CD14-positive monocyte (primary cell): ENCODE measurements at regions not wholly inside any gene's neighbourhood (a gene's known extent, or its start where the extent isn't known, plus 50 kb on each side); places are given as distances from the start of the nearest gene placed in this dataset.

ENCODE experiments used
- DNase-seq, 3 donors: peaks; one replicate each; pipeline ENCODE4 v3.0.0-alpha.2; 2011 to 2022
- H2AFZ ChIP-seq: 2 replicates; pipeline ENCODE4 v1.6.0; 2012; ENCODE audit warnings: mild to moderate bottlenecking, low read depth, low read length, inconsistent platforms; ENCODE audit not compliant: insufficient read depth, poor library complexity, severe bottlenecking
- H3K27ac ChIP-seq, 2 donors: 1 replicate in 1 of 2; 2 replicates in 1 of 2; pipeline ENCODE4 v1.5.1; 2012 to 2013; ENCODE audit warnings: low read length in 2 of 2, control low read depth in 1 of 2, inconsistent platforms in 1 of 2, low read depth in 1 of 2, mild to moderate bottlenecking in 1 of 2
- H3K27me3 ChIP-seq, 2 donors: one replicate each; pipeline versions ENCODE4 v1.6.0 to v1.6.1; 2011 to 2013; ENCODE audit warnings: low read length in 2 of 2; ENCODE audit not compliant: control insufficient read depth in 2 of 2, insufficient read depth in 2 of 2
- H3K36me3 ChIP-seq, 2 donors: replicated peaks in 1 of 2; 1 replicate in 1 of 2; 2 replicates in 1 of 2; pipeline versions ENCODE4 v1.5.1 to v1.6.1; 2012 to 2013; ENCODE audit warnings: low read length in 2 of 2, control low read depth in 1 of 2, inconsistent platforms in 1 of 2, mild to moderate bottlenecking in 1 of 2; ENCODE audit not compliant: insufficient read depth in 2 of 2, control insufficient read depth in 1 of 2
- H3K4me1 ChIP-seq, 2 donors: 1 replicate in 1 of 2; 2 replicates in 1 of 2; pipeline versions ENCODE4 v1.5.1 to v1.6.1; 2012 to 2013; ENCODE audit warnings: low read length in 2 of 2, control low read depth in 1 of 2, inconsistent platforms in 1 of 2, mild to moderate bottlenecking in 1 of 2, moderate library complexity in 1 of 2; ENCODE audit not compliant: insufficient read depth in 2 of 2, control insufficient read depth in 1 of 2
- H3K4me2 ChIP-seq: replicated peaks from 2 replicates; pipeline ENCODE3; 2012; ENCODE audit warnings: low read length, moderate library complexity, mild to moderate bottlenecking; ENCODE audit not compliant: poor library complexity, severe bottlenecking; ENCODE audit errors: extremely low read depth
- H3K4me3 ChIP-seq, 3 experiments: fragments of 200-600 bp in 1 of 3; sonication (generic) in 1 of 3; replicated peaks in 1 of 3; 1 replicate in 2 of 3; 2 replicates in 1 of 3; pipeline ENCODE4 v1.5.1; 2011 to 2013; ENCODE audit warnings: low read length in 3 of 3, mild to moderate bottlenecking in 3 of 3, control low read depth in 2 of 3, low read depth in 2 of 3, inconsistent platforms in 1 of 3, moderate library complexity in 1 of 3
- H3K79me2 ChIP-seq: 2 replicates; pipeline ENCODE4 v1.6.0; 2012; ENCODE audit warnings: mild to moderate bottlenecking, control low read depth, inconsistent platforms, low read length, moderate library complexity; ENCODE audit not compliant: insufficient read depth
- H3K9ac ChIP-seq: 2 replicates; pipeline ENCODE4 v1.6.0; 2017; ENCODE audit warnings: low read length, mild to moderate bottlenecking; ENCODE audit not compliant: insufficient read depth, poor library complexity, severe bottlenecking
- H3K9me3 ChIP-seq, 2 donors: replicated peaks in 1 of 2; 1 replicate in 1 of 2; 2 replicates in 1 of 2; pipeline versions ENCODE4 v1.5.1 to v1.6.1; 2012 to 2013; ENCODE audit warnings: low read length in 2 of 2, control low read depth in 1 of 2; ENCODE audit not compliant: control insufficient read depth in 1 of 2, insufficient read depth in 1 of 2
- H4K20me1 ChIP-seq: 2 replicates; pipeline ENCODE4 v1.6.0; 2012; ENCODE audit warnings: mild to moderate bottlenecking, low read length, control low read depth, moderate library complexity; ENCODE audit not compliant: insufficient read depth
- H3K27ac Mint-ChIP-seq, 7 donors: one replicate each; pipeline ENCODE4 v1.8.0; 2020; ENCODE audit warnings: mild to moderate bottlenecking in 7 of 7, mixed read lengths in 7 of 7, moderate library complexity in 6 of 7, inconsistent platforms in 2 of 7
- H3K27me3 Mint-ChIP-seq, 3 donors: one replicate each; pipeline ENCODE4 v1.8.0; 2021 to 2022; ENCODE audit warnings: low read depth in 3 of 3, mild to moderate bottlenecking in 3 of 3, mixed read lengths in 3 of 3, moderate library complexity in 3 of 3, inconsistent platforms in 1 of 3
- H3K36me3 Mint-ChIP-seq, 2 donors: one replicate each; pipeline ENCODE4 v1.8.0; 2020; ENCODE audit warnings: mixed read lengths in 2 of 2, inconsistent platforms in 1 of 2, mild to moderate bottlenecking in 1 of 2
- H3K4me1 Mint-ChIP-seq: one replicate; pipeline ENCODE4 v1.8.0; 2020; ENCODE audit warnings: mild to moderate bottlenecking, mixed read lengths
- H3K4me3 Mint-ChIP-seq, 2 donors: one replicate each; pipeline ENCODE4 v1.8.0; 2020; ENCODE audit warnings: mild to moderate bottlenecking in 2 of 2, mixed read lengths in 2 of 2, moderate library complexity in 1 of 2
- H3K9me3 Mint-ChIP-seq, 7 donors: one replicate each; pipeline ENCODE4 v1.8.0; 2020 to 2022; ENCODE audit warnings: mixed read lengths in 7 of 7, mild to moderate bottlenecking in 6 of 7, moderate library complexity in 6 of 7, inconsistent platforms in 2 of 7
- WGBS: methylation state at CpG from one replicate; pipeline ENCODE4 v1.1.5; 2013; ENCODE audit warnings: missing lambda C conversion rate; ENCODE audit not compliant: insufficient coverage; 5-methylcytosine and 5-hydroxymethylcytosine counted together
- intact Hi-C, 2 donors: fragments of 100-400 bp; cut with micrococcal nuclease; formaldehyde crosslinking; loops; one replicate each; pipeline versions ENCODE4 v1.15.0 to v1.15.1; 2023
- TF ChIP-seq, protein P1 (sequence below): fragments of 200-600 bp; IDR thresholded peaks from one replicate; pipeline ENCODE4 v1.8.0; 2022; ENCODE audit warnings: antibody characterized with exemption, mild to moderate bottlenecking

DNA sequence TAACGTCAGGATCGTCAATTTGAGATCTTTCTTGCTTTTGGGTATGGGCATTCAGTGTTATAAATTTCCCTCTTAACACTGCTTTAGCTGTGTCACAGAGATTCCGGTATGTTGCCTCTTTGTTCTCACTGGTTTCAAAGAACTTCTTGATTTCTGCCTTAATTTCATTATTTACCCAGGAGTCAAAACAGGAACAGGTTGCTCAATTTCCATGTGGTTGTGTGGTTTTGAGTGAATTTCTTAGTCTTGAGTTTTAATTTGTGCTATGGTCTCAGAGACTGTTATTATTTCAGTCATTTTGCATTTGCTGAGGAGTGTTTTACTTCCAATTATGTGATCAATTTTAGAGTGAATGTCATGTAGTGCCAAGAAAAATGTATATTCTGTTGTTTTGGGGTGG, 153.1 kb downstream of the PCDH17 start:
- Histone ChIP-seq H4K20me1 (no peaks in the 10 kb centered on the region), H3K9me3 (peaks cover 5 to 19% of the 10 kb centered on the region in 2 donors), H2AFZ (no peak overlapping the region), H3K27ac (no peak overlapping the region), H3K79me2 (no peaks in the 10 kb centered on the region), H3K27me3 (no peaks in the 10 kb centered on the region), H3K4me2 (no peak overlapping the region), H3K4me1 (no peaks in the 10 kb centered on the region), H3K36me3 (no peaks in the 10 kb centered on the region), H3K4me3 (no peak overlapping the region), H3K9ac (no peak overlapping the region)
- Mint-ChIP-seq H3K4me3 (no peak overlapping the region), H3K4me1 (no peaks in the 10 kb centered on the region), H3K36me3 (no peaks in the 10 kb centered on the region), H3K27ac (no peak overlapping the region), H3K9me3 (peaks cover 0 to 21% (median 4%) of the 10 kb centered on the region in 7 donors), H3K27me3 (no peaks in the 10 kb centered on the region)
- intact Hi-C loops, result no loop called here
- TF ChIP-seq, protein P1, sequence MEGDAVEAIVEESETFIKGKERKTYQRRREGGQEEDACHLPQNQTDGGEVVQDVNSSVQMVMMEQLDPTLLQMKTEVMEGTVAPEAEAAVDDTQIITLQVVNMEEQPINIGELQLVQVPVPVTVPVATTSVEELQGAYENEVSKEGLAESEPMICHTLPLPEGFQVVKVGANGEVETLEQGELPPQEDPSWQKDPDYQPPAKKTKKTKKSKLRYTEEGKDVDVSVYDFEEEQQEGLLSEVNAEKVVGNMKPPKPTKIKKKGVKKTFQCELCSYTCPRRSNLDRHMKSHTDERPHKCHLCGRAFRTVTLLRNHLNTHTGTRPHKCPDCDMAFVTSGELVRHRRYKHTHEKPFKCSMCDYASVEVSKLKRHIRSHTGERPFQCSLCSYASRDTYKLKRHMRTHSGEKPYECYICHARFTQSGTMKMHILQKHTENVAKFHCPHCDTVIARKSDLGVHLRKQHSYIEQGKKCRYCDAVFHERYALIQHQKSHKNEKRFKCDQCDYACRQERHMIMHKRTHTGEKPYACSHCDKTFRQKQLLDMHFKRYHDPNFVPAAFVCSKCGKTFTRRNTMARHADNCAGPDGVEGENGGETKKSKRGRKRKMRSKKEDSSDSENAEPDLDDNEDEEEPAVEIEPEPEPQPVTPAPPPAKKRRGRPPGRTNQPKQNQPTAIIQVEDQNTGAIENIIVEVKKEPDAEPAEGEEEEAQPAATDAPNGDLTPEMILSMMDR, result no peak
- no peak for DNase-seq
- WGBS, result no CpG with 5 or more reads among the region's 3 CpGs

DNA sequence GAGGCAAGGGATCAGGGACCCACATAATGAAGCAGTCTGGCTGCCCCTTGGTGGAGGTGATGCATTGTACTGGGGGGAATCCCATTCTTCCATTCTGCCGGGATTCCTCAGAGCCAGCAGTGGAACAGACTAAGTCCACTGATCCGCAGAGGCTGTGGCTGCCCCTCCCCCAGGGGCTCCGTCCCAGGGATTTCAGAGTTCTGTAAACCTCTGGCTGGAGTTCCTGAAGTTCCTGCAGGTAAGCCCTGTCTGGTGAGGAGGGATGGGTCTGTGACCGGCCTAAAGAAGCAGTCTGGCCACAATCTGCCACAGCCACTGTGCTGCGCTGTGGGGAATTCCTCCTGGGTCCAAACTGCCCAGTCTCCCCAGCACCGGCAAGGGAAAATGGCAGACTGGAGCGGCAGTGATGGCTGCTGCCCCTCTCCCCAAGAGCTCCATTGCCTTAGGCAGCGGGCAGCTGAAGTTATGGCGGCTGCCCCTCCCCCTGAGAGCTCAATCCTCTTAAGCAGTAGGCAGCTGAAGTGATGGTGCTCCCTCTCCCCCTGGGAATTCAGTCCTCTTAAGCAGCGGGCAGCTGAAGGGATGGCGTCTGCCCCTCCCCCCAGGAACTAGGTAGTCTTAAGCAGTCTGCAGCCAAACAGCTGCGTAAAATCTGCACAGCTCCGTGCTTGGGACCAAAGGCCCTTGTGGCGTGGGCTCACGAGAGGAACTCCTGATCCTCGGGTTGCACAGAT, 155.7 kb downstream of the PCDH17 start:
- no peak for DNase-seq
- Mint-ChIP-seq H3K9me3 (peaks cover 0 to 19% (median 4%) of the 10 kb centered on the region in 7 donors), H3K27ac (no peak overlapping the region), H3K27me3 (no peaks in the 10 kb centered on the region), H3K4me3 (no peak overlapping the region), H3K4me1 (no peaks in the 10 kb centered on the region), H3K36me3 (no peaks in the 10 kb centered on the region)
- H3K4me1 ChIP-seq, result no peaks in the 10 kb centered on the region
- intact Hi-C loops, result no loop called here
- TF ChIP-seq, protein P1, result no peak
- no peak overlapping the region for H2AFZ ChIP-seq
- H3K36me3 ChIP-seq, result no peaks in the 10 kb centered on the region
- no peaks in the 10 kb centered on the region for H3K79me2 ChIP-seq
- no peak overlapping the region for H3K9ac ChIP-seq
- no peak overlapping the region for H3K4me3 ChIP-seq
- H3K4me2 ChIP-seq, result no peak overlapping the region
- H4K20me1 ChIP-seq, result no peaks in the 10 kb centered on the region
- H3K27ac ChIP-seq, result no peak overlapping the region
- WGBS, result 95% methylated on average over 14 of the region's 16 CpGs
- H3K27me3 ChIP-seq, result no peaks in the 10 kb centered on the region
- H3K9me3 ChIP-seq, result peaks cover 5 to 19% of the 10 kb centered on the region in 2 donors
